Stimulated activated CD4-positive, alpha-beta T cell treated with anti-CD3 and anti-CD28 coated beads, Interleukin-4, amount 100 ng/mL, for 4 hours (primary cell): ENCODE measurements at regions not wholly inside any gene's neighbourhood (a gene's known extent, or its start where the extent isn't known, plus 50 kb on each side); places are given as distances from the start of the nearest gene placed in this dataset.

ENCODE experiments used
- DNase-seq, 2 experiments: peaks; one replicate each; pipeline ENCODE4 v3.0.0-alpha.2; 2020

GRCh38 chr17:33516645-33517044, 223.6 kb upstream of the ASIC2 start:
- DNase-seq: no peak

- no peak for DNase-seq
Observed at GRCh38 chr17:33517746-33518145, 224.7 kb upstream of the ASIC2 start.

- no peak for DNase-seq
Observed at GRCh38 chr17:33519692-33520091, 226.6 kb upstream of the ASIC2 start.

GRCh38 chr17:33520426-33521330, 227.6 kb upstream of the ASIC2 start:
- DNase-seq: peak; percentile 5 to 32

GRCh38 chr17:33521784-33522183, 228.7 kb upstream of the ASIC2 start:
- no peak for DNase-seq

GRCh38 chr17:33522623-33523022, 229.5 kb upstream of the ASIC2 start:
- DNase-seq: no peak

GRCh38 chr17:33523577-33523981, 230.5 kb upstream of the ASIC2 start:
- DNase-seq: no peak

GRCh38 chr17:33525186-33525585, 232.1 kb upstream of the ASIC2 start:
- DNase-seq: no peak

GRCh38 chr17:33526717-33527116, 233.6 kb upstream of the ASIC2 start:
- no peak for DNase-seq

GRCh38 chr17:33527290-33527689, 234.2 kb upstream of the ASIC2 start:
- no peak for DNase-seq

GRCh38 chr17:33528846-33529245, 235.8 kb upstream of the ASIC2 start:
- no peak for DNase-seq

- DNase-seq: no peak
Observed at GRCh38 chr17:33529816-33530215, 236.7 kb upstream of the ASIC2 start.

- no peak for DNase-seq
Observed at GRCh38 chr17:33531311-33531710, 238.2 kb upstream of the ASIC2 start.

GRCh38 chr17:33534087-33534486, 241.0 kb upstream of the ASIC2 start:
- DNase-seq: no peak

GRCh38 chr17:33545124-33545523, 252.0 kb upstream of the ASIC2 start:
- DNase-seq: no peak

GRCh38 chr17:33550261-33550660, 257.2 kb upstream of the ASIC2 start:
- DNase-seq: no peak

- DNase-seq: no peak
Observed at GRCh38 chr17:33551075-33551474, 258.0 kb upstream of the ASIC2 start.

- DNase-seq: no peak
Observed at GRCh38 chr17:33551911-33552310, 258.8 kb upstream of the ASIC2 start.

GRCh38 chr17:33560165-33560564, 267.1 kb upstream of the ASIC2 start:
- no peak for DNase-seq

GRCh38 chr17:33560871-33561270, 267.8 kb upstream of the ASIC2 start:
- no peak for DNase-seq

GRCh38 chr17:33561569-33562334, 268.7 kb upstream of the ASIC2 start:
- DNase-seq: no peak

GRCh38 chr17:33562792-33563191, 269.7 kb upstream of the ASIC2 start:
- no peak for DNase-seq

- DNase-seq: no peak
Observed at GRCh38 chr17:33564146-33564545, 271.1 kb upstream of the ASIC2 start.

- DNase-seq: no peak
Observed at GRCh38 chr17:33567223-33567622, 274.1 kb upstream of the ASIC2 start.
